ENCODE measurements at regions not wholly inside any gene's neighbourhood (a gene's known extent, or its start where the extent isn't known, plus 50 kb on each side); places are given as distances from the start of the nearest gene placed in this dataset.

DNA sequence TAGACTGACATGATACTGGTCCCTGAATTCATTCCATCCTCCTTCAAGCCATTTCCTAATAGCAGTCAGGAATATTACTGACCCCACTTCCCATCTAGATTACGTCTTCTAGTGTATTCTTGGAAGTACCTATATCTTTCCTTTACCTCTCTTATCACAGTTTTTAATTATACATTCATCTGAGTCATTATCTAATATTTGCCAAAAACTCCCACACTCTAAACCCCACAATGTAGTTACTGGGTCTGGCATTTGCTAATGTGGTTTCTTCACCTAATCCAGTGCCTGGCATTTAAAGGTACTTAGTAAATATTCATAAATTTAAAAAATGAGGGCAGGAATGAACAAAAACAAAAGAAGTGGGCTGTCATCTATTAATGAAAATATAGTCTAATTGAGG lies 441.8 kb upstream of the SETBP1 start:
- no peaks in the 10 kb centered on the region for H3K9me3 ChIP-seq (ENCODE audit: control insufficient read depth in 2 of 3, insufficient read depth in 1 of 3, low read length in 3 of 3)
- no peak for DNase-seq
- H3K27ac ChIP-seq (ENCODE audit: low read depth in 2 of 2, low read length in 2 of 2) = no peak overlapping the region
- TF ChIP-seq, protein P1, sequence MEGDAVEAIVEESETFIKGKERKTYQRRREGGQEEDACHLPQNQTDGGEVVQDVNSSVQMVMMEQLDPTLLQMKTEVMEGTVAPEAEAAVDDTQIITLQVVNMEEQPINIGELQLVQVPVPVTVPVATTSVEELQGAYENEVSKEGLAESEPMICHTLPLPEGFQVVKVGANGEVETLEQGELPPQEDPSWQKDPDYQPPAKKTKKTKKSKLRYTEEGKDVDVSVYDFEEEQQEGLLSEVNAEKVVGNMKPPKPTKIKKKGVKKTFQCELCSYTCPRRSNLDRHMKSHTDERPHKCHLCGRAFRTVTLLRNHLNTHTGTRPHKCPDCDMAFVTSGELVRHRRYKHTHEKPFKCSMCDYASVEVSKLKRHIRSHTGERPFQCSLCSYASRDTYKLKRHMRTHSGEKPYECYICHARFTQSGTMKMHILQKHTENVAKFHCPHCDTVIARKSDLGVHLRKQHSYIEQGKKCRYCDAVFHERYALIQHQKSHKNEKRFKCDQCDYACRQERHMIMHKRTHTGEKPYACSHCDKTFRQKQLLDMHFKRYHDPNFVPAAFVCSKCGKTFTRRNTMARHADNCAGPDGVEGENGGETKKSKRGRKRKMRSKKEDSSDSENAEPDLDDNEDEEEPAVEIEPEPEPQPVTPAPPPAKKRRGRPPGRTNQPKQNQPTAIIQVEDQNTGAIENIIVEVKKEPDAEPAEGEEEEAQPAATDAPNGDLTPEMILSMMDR (IDR thresholded peaks at IDR 0.05; ENCODE audit: borderline replicate concordance, extremely low read depth, insufficient read depth) = no peak
- no peak overlapping the region for H3K4me3 ChIP-seq (ENCODE audit: low read length in 3 of 3)
- H3K36me3 ChIP-seq (ENCODE audit: control insufficient read depth in 2 of 3, insufficient read depth in 3 of 3, low read length in 3 of 3) = no peaks in the 10 kb centered on the region
- H3K9ac ChIP-seq (ENCODE audit: low read length in 3 of 3) = no peak overlapping the region
- H3K4me1 ChIP-seq (ENCODE audit: control insufficient read depth in 2 of 3, insufficient read depth in 2 of 3, low read depth in 1 of 3, low read length in 3 of 3) = no peaks in the 10 kb centered on the region
- FAIRE-seq = no peak
- H3K27me3 ChIP-seq (ENCODE audit: control insufficient read depth, insufficient read depth, low read length) = no peaks in the 10 kb centered on the region
- intact Hi-C loops (cut with DNase I) = no loop called here

DNA sequence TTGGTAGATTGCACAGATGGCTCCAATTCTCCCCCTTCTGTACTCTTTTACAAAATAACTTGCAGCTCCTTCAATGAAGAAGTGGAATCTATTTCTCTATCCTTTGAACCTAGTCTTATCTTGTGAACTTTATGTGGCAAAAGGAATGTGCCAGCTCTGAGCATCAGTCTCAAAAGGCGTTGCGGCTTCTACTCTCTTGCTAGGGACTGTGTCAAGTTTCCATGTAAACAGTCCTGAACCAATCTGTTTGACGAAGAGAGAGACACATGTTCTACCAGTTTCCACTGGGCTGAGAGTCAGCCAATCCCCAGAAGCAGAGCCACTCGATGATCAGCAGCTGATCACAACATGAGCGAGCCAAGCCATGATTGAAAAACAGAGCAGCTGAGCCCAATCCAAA lies 439.7 kb upstream of the SETBP1 start:
- intact Hi-C loops (cut with DNase I) = no loop called here
- no peak for FAIRE-seq
- TF ChIP-seq, protein P1 (IDR thresholded peaks at IDR 0.05; ENCODE audit: borderline replicate concordance, extremely low read depth, insufficient read depth) = no peak

GRCh38 chr18:44245019-44245418 lies 435.7 kb upstream of the SETBP1 start:
- DNase-seq (no peak), FAIRE-seq (no peak)
- no peak overlapping the region for H3K9ac ChIP-seq (ENCODE audit: low read length in 3 of 3)
- intact Hi-C loops (cut with DNase I) = no loop called here
- H3K4me3 ChIP-seq (ENCODE audit: low read length in 3 of 3) = no peak overlapping the region
- no peak overlapping the region for H3K27ac ChIP-seq (ENCODE audit: low read depth in 2 of 2, low read length in 2 of 2)
- H3K36me3 ChIP-seq (ENCODE audit: control insufficient read depth in 2 of 3, insufficient read depth in 3 of 3, low read length in 3 of 3) = no peaks in the 10 kb centered on the region
- no peaks in the 10 kb centered on the region for H3K9me3 ChIP-seq (ENCODE audit: control insufficient read depth in 2 of 3, insufficient read depth in 1 of 3, low read length in 3 of 3)
- H3K27me3 ChIP-seq (ENCODE audit: control insufficient read depth, insufficient read depth, low read length) = no peaks in the 10 kb centered on the region
- H3K4me1 ChIP-seq (ENCODE audit: control insufficient read depth in 2 of 3, insufficient read depth in 2 of 3, low read depth in 1 of 3, low read length in 3 of 3) = no peaks in the 10 kb centered on the region
- TF ChIP-seq, protein P1 (IDR thresholded peaks at IDR 0.05; ENCODE audit: borderline replicate concordance, extremely low read depth, insufficient read depth) = no peak

More for the DNA sequence above, 439.7 kb upstream of the SETBP1 start:
- no peak overlapping the region for H3K4me3 ChIP-seq (ENCODE audit: low read length in 3 of 3)
- H3K4me1 ChIP-seq (ENCODE audit: control insufficient read depth in 2 of 3, insufficient read depth in 2 of 3, low read depth in 1 of 3, low read length in 3 of 3) = no peaks in the 10 kb centered on the region
- no peak overlapping the region for H3K9ac ChIP-seq (ENCODE audit: low read length in 3 of 3)
- H3K36me3 ChIP-seq (ENCODE audit: control insufficient read depth in 2 of 3, insufficient read depth in 3 of 3, low read length in 3 of 3) = no peaks in the 10 kb centered on the region
- no peaks in the 10 kb centered on the region for H3K27me3 ChIP-seq (ENCODE audit: control insufficient read depth, insufficient read depth, low read length)
- no peak for DNase-seq
- H3K9me3 ChIP-seq (ENCODE audit: control insufficient read depth in 2 of 3, insufficient read depth in 1 of 3, low read length in 3 of 3) = no peaks in the 10 kb centered on the region
- no peak overlapping the region for H3K27ac ChIP-seq (ENCODE audit: low read depth in 2 of 2, low read length in 2 of 2)

- Histone ChIP-seq H3K9me3 (ENCODE audit: control insufficient read depth in 2 of 3, insufficient read depth in 1 of 3, low read length in 3 of 3) (no peaks in the 10 kb centered on the region), H3K9ac (ENCODE audit: low read length in 3 of 3) (no peak overlapping the region), H3K27me3 (ENCODE audit: control insufficient read depth, insufficient read depth, low read length) (no peaks in the 10 kb centered on the region), H3K36me3 (ENCODE audit: control insufficient read depth in 2 of 3, insufficient read depth in 3 of 3, low read length in 3 of 3) (no peaks in the 10 kb centered on the region), H3K4me3 (ENCODE audit: low read length in 3 of 3) (no peak overlapping the region), H3K4me1 (ENCODE audit: control insufficient read depth in 2 of 3, insufficient read depth in 2 of 3, low read depth in 1 of 3, low read length in 3 of 3) (no peaks in the 10 kb centered on the region), H3K27ac (ENCODE audit: low read depth in 2 of 2, low read length in 2 of 2) (no peak overlapping the region)
- FAIRE-seq (no peak), DNase-seq (peak in 1 of 5 donors; percentile 7)
- intact Hi-C loops (cut with DNase I) = no loop called here
- TF ChIP-seq, protein P1 (IDR thresholded peaks at IDR 0.05; ENCODE audit: borderline replicate concordance, extremely low read depth, insufficient read depth) = no peak
These were observed 434.7 kb upstream of the SETBP1 start for GRCh38 chr18:44246001-44246400.

Data from kidney (tissue), 13 donors.